Prostate gland (tissue), 2 donors: ENCODE measurements at regions not wholly inside any gene's neighbourhood (a gene's known extent, or its start where the extent isn't known, plus 50 kb on each side); places are given as distances from the start of the nearest gene placed in this dataset.

Source experiments
- DNase-seq: peaks from one replicate; pipeline ENCODE4 v3.0.0-alpha.2; 2019; ENCODE audit warnings: low spot score
- H3K27ac ChIP-seq, 2 donors: fragments of 200-600 bp; sonication (generic); 2 replicates each; pipeline ENCODE4 v1.5.1; 2017 to 2019
- H3K27me3 ChIP-seq: fragments of 200-600 bp; sonication (generic); replicated peaks from 2 replicates; pipeline ENCODE4 v1.5.1; 2019; ENCODE audit not compliant: insufficient read depth
- H3K36me3 ChIP-seq, 2 donors: fragments of 200-600 bp; sonication (generic); 1 replicate in 1 of 2; 2 replicates in 1 of 2; pipeline versions ENCODE4 v1.5.1 to v1.8.1; 2017 to 2019
- H3K4me1 ChIP-seq: fragments of 200-600 bp; sonication (generic); replicated peaks from 2 replicates; pipeline ENCODE4 v1.5.1; 2019
- H3K4me3 ChIP-seq, 2 donors: fragments of 200-600 bp; sonication (generic); 2 replicates each; pipeline ENCODE4 v1.5.1; 2017 to 2019
- H3K9me3 ChIP-seq: fragments of 200-600 bp; sonication (generic); 2 replicates; pipeline ENCODE4 v1.5.1; 2017
- CTCF ChIP-seq, 4 experiments: fragments of 200-600 bp in 2 of 4; fragments of 450-650 bp in 2 of 4; sonication (generic) in 2 of 4; IDR thresholded peaks; 1 replicate in 3 of 4; 2 replicates in 1 of 4; pipeline ENCODE4 v1.5.1; 2016 to 2019; ENCODE audit warnings: antibody characterized with exemption in 4 of 4, mild to moderate bottlenecking in 2 of 4, moderate library complexity in 2 of 4
- POLR2A ChIP-seq: fragments of 450-650 bp; IDR thresholded peaks from one replicate; pipeline ENCODE4 v1.6.1; 2016; ENCODE audit warnings: antibody characterized with exemption, mild to moderate bottlenecking
- POLR2AphosphoS5 ChIP-seq: sonication (generic); formaldehyde crosslinking; IDR thresholded peaks from one replicate; pipeline ENCODE4 v1.6.1; 2017; ENCODE audit warnings: antibody characterized with exemption
- WGBS: methylation state at CpG from one replicate; pipeline ENCODE4 v1.1.5; 2018; 5-methylcytosine and 5-hydroxymethylcytosine counted together
- intact Hi-C: fragments of 100-400 bp; cut with DNase I; formaldehyde crosslinking; loops from one replicate; pipeline ENCODE4 v1.14.2; 2022

DNA sequence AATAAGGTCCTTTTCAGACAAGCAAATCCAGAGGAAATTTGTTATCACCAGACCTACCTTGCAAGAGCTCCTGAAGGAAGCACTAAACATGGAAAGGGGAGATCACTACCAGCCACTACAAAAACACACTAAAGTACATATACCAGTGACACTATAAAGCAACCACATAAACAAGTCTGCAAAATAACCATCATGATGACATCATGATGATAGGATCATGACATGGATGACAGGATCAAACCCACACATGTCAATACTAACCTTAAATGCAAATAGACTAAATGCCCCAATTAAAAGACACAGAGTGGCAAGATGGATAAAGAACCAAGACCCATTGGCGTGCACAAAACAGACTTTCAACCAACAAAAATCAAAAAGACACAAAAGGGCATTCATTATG lies 688.8 kb upstream of the NR5A2 start:
- DNase-seq, result no peak
- Histone ChIP-seq H3K27ac (no peak overlapping the region), H3K36me3 (no peaks in the 10 kb centered on the region), H3K4me3 (no peak overlapping the region), H3K27me3 (no peaks in the 10 kb centered on the region), H3K9me3 (no peaks in the 10 kb centered on the region), H3K4me1 (no peaks in the 10 kb centered on the region)
- intact Hi-C loops, result no loop called here
- TF ChIP-seq POLR2A (no peak), POLR2AphosphoS5 (no peak), CTCF (IDR thresholded peaks at IDR 0.05) (no peak)
- WGBS, result 96% methylated on average over 1 of the region's 1 CpG

- intact Hi-C loops, result no loop called here
- 45% methylated on average over 5 of the region's 5 CpGs for WGBS
These were observed 675.2 kb upstream of the NR5A2 start for GRCh38 chr1:199352351-199352750.

DNA sequence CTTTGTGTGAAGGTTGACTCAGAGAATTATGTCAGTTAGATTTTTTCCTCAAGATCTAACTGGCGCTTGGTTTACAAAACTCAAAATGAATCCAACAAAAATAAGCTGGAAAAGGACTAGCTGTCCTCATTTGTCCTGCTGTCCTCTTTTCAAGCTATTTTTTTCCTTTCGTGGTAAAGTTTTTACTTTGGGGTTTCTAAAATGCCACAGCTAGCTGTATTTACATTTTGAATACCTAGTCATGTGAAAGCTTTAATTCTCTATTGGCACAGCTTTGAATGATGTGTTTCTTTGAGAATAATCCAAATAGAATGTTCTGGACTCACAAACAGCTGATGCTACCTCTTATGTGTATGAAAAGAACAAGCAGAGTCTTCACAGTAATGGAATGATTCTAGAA lies 673.6 kb upstream of the NR5A2 start:
- H3K36me3 ChIP-seq, result no peaks in the 10 kb centered on the region
- H3K27me3 ChIP-seq, result no peaks in the 10 kb centered on the region
- intact Hi-C loops, result no loop called here
- TF ChIP-seq POLR2A (no peak), POLR2AphosphoS5 (peak; percentile 12)
- 61% methylated on average over 2 of the region's 2 CpGs for WGBS
- no peaks in the 10 kb centered on the region for H3K4me1 ChIP-seq
- no peak overlapping the region for H3K4me3 ChIP-seq
- no peak for DNase-seq
- H3K27ac ChIP-seq, result peak overlapping the region in 1 of 2 donors; percentile 26
- no peaks in the 10 kb centered on the region for H3K9me3 ChIP-seq

More at GRCh38 chr1:199352351-199352750, 675.2 kb upstream of the NR5A2 start:
- no peak for TF ChIP-seq CTCF (IDR thresholded peaks at IDR 0.05)
- TF ChIP-seq POLR2AphosphoS5, result no peak
- no peak for TF ChIP-seq POLR2A
- Histone ChIP-seq H3K4me1 (no peaks in the 10 kb centered on the region), H3K9me3 (no peaks in the 10 kb centered on the region), H3K27me3 (no peaks in the 10 kb centered on the region), H3K27ac (no peak overlapping the region), H3K4me3 (no peak overlapping the region), H3K36me3 (no peaks in the 10 kb centered on the region)
- DNase-seq, result no peak

GRCh38 chr1:199356561-199356960 lies 670.9 kb upstream of the NR5A2 start:
- H3K27ac ChIP-seq, result no peak overlapping the region
- intact Hi-C loops, result no loop called here
- no peaks in the 10 kb centered on the region for H3K4me1 ChIP-seq
- no peak for DNase-seq
- 61% methylated on average over 2 of the region's 2 CpGs for WGBS
- H3K36me3 ChIP-seq, result no peaks in the 10 kb centered on the region
- no peak overlapping the region for H3K4me3 ChIP-seq
- H3K9me3 ChIP-seq, result no peaks in the 10 kb centered on the region
- TF ChIP-seq CTCF (IDR thresholded peaks at IDR 0.05) (no peak), POLR2A (no peak), POLR2AphosphoS5 (no peak)
- H3K27me3 ChIP-seq, result no peaks in the 10 kb centered on the region

GRCh38 chr1:199357599-199357998 lies 669.9 kb upstream of the NR5A2 start:
- no peak for TF ChIP-seq POLR2A
- no peak for TF ChIP-seq POLR2AphosphoS5
- no peak for TF ChIP-seq CTCF (IDR thresholded peaks at IDR 0.05)
- no peaks in the 10 kb centered on the region for H3K4me1 ChIP-seq
- H3K4me3 ChIP-seq, result no peak overlapping the region
- H3K27me3 ChIP-seq, result no peaks in the 10 kb centered on the region
- DNase-seq, result no peak
- intact Hi-C loops, result no loop called here
- WGBS, result 86% methylated on average over 3 of the region's 3 CpGs
- H3K9me3 ChIP-seq, result no peaks in the 10 kb centered on the region
- no peak overlapping the region for H3K27ac ChIP-seq
- no peaks in the 10 kb centered on the region for H3K36me3 ChIP-seq
